MM.1S (cell line): ENCODE measurements at regions not wholly inside any gene's neighbourhood (a gene's known extent, or its start where the extent isn't known, plus 50 kb on each side); places are given as distances from the start of the nearest gene placed in this dataset.

ENCODE experiments used
- DNase-seq: peaks from one replicate; pipeline ENCODE4 v3.0.0-alpha.2; 2015
- H2AFZ ChIP-seq: fragments of 300-600 bp; sonication (generic); 2 replicates; pipeline ENCODE4 v1.6.0; 2016; ENCODE audit warnings: antibody characterized with exemption, low read length
- H3F3A ChIP-seq: fragments of 300-600 bp; sonication (generic); 2 replicates; pipeline ENCODE4 v1.6.1; 2016; ENCODE audit warnings: mild to moderate bottlenecking, antibody characterized with exemption, low read length, moderate library complexity, mixed read lengths; ENCODE audit not compliant: insufficient read depth
- H3K27ac ChIP-seq: fragments of 300-600 bp; sonication (generic); 2 replicates; pipeline ENCODE4 v1.5.1; 2016; ENCODE audit warnings: mild to moderate bottlenecking, low read length
- H3K27me3 ChIP-seq: fragments of 300-600 bp; sonication (generic); replicated peaks from 2 replicates; pipeline ENCODE4 v1.6.0; 2016; ENCODE audit warnings: low read length; ENCODE audit not compliant: insufficient read depth
- H3K36me3 ChIP-seq: fragments of 300-600 bp; sonication (generic); replicated peaks from 2 replicates; pipeline ENCODE4 v1.6.1; 2016; ENCODE audit warnings: mild to moderate bottlenecking, low read length, mixed read lengths; ENCODE audit not compliant: insufficient read depth
- H3K4me1 ChIP-seq: fragments of 300-600 bp; sonication (generic); 2 replicates; pipeline ENCODE4 v1.6.1; 2016; ENCODE audit warnings: low read length, mixed read lengths
- H3K4me2 ChIP-seq: fragments of 300-600 bp; sonication (generic); 2 replicates; pipeline ENCODE4 v1.6.0; 2016; ENCODE audit warnings: low read depth, low read length
- H3K4me3 ChIP-seq: fragments of 300-600 bp; sonication (generic); 2 replicates; pipeline ENCODE4 v1.5.1; 2016; ENCODE audit warnings: low read length, mixed read lengths
- H3K79me2 ChIP-seq: fragments of 300-600 bp; sonication (generic); 2 replicates; pipeline ENCODE4 v1.6.1; 2016; ENCODE audit warnings: mixed run types, low read length, mixed read lengths
- H3K9ac ChIP-seq: fragments of 300-600 bp; sonication (generic); 2 replicates; pipeline ENCODE4 v1.6.1; 2016; ENCODE audit warnings: low read length, mixed read lengths
- H3K9me2 ChIP-seq: fragments of 300-600 bp; sonication (generic); replicated peaks from 2 replicates; pipeline ENCODE4 v1.6.1; 2016; ENCODE audit warnings: mild to moderate bottlenecking, low read length, mixed read lengths; ENCODE audit not compliant: insufficient read depth
- H3K9me3 ChIP-seq: fragments of 300-600 bp; sonication (generic); replicated peaks from 2 replicates; pipeline ENCODE4 v1.6.1; 2016; ENCODE audit warnings: mild to moderate bottlenecking, low read length, mixed read lengths; ENCODE audit not compliant: insufficient read depth
- H4K20me1 ChIP-seq: fragments of 300-600 bp; sonication (generic); 2 replicates; pipeline ENCODE4 v1.6.1; 2016; ENCODE audit warnings: mild to moderate bottlenecking, low read length, moderate library complexity, mixed read lengths; ENCODE audit not compliant: insufficient read depth
- CTCF ChIP-seq: fragments of 300-600 bp; sonication (generic); IDR thresholded peaks from 2 replicates; pipeline ENCODE4 v1.5.1; 2016; ENCODE audit warnings: antibody characterized with exemption, low read length, mixed read lengths
- EZH2 ChIP-seq: fragments of 300-600 bp; sonication (generic); optimal IDR thresholded peaks from 2 replicates; pipeline ENCODE3; 2017; ENCODE audit warnings: low read depth, mild to moderate bottlenecking, antibody characterized with exemption, low read length, mixed read lengths
- EZH2phosphoT487 ChIP-seq: fragments of 300-600 bp; sonication (generic); IDR thresholded peaks from 2 replicates; pipeline ENCODE4 v1.6.1; 2018; ENCODE audit warnings: antibody characterized with exemption, low read length

- no peak for DNase-seq
- H3K9ac ChIP-seq = no peak overlapping the region
- no peak overlapping the region for H3K4me2 ChIP-seq
- TF ChIP-seq EZH2phosphoT487 (no peak), CTCF (no peak), EZH2 (no peak)
- H2AFZ ChIP-seq = no peak overlapping the region
- no peaks in the 10 kb centered on the region for H3K36me3 ChIP-seq
- H3K9me2 ChIP-seq = no peaks in the 10 kb centered on the region
- H3K27me3 ChIP-seq = no peaks in the 10 kb centered on the region
- no peaks in the 10 kb centered on the region for H3K79me2 ChIP-seq
- H3K4me3 ChIP-seq = no peak overlapping the region
- no peak overlapping the region for H3K27ac ChIP-seq
- H3K9me3 ChIP-seq = no peaks in the 10 kb centered on the region
- no peaks in the 10 kb centered on the region for H3K4me1 ChIP-seq
- no peaks in the 10 kb centered on the region for H4K20me1 ChIP-seq
- no peaks in the 10 kb centered on the region for H3F3A ChIP-seq
Measured at GRCh38 chr7:145732521-145732920, 384.1 kb upstream of the CNTNAP2 start.

- H3K27me3 ChIP-seq = no peaks in the 10 kb centered on the region
- H3K9ac ChIP-seq = no peak overlapping the region
- H3K4me2 ChIP-seq = no peak overlapping the region
- H4K20me1 ChIP-seq = no peaks in the 10 kb centered on the region
- H3F3A ChIP-seq = no peaks in the 10 kb centered on the region
- no peak overlapping the region for H3K4me3 ChIP-seq
- no peaks in the 10 kb centered on the region for H3K4me1 ChIP-seq
- no peak overlapping the region for H3K27ac ChIP-seq
- no peaks in the 10 kb centered on the region for H3K9me2 ChIP-seq
- no peak for DNase-seq
- H3K36me3 ChIP-seq = no peaks in the 10 kb centered on the region
- H3K9me3 ChIP-seq = no peaks in the 10 kb centered on the region
- H2AFZ ChIP-seq = no peak overlapping the region
- no peak for TF ChIP-seq EZH2phosphoT487
- no peak for TF ChIP-seq EZH2
- TF ChIP-seq CTCF = no peak
- no peaks in the 10 kb centered on the region for H3K79me2 ChIP-seq
Measured at GRCh38 chr7:145729691-145730090, 386.9 kb upstream of the CNTNAP2 start.

DNA sequence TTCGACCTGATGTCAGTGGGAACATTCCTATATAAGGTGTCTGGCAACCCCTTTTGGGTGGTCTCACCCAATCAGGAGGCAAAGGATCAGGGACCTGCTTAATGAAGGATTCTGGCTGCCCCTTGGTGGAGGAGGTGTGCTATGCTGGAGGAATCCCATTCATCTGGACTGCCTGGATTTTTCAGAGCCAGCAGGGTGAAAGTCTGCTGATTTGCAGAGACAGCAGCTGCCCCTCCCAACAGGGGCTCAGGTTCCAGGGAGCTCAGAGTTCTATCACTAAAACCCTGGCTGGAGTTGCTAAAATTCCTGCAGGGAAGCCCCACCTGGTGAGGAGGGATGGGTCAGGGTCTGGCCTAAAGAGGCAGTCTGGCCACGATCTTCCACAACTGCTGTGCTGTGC is 398.5 kb upstream of the CNTNAP2 start:
- Histone ChIP-seq H3K36me3 (no peaks in the 10 kb centered on the region), H3K79me2 (no peaks in the 10 kb centered on the region), H3K4me2 (no peak overlapping the region), H3K9me3 (no peaks in the 10 kb centered on the region), H3K4me3 (no peak overlapping the region), H3K9ac (no peak overlapping the region), H4K20me1 (no peaks in the 10 kb centered on the region), H3K9me2 (no peaks in the 10 kb centered on the region), H3K27ac (no peak overlapping the region), H3K4me1 (no peaks in the 10 kb centered on the region), H2AFZ (no peak overlapping the region), H3K27me3 (no peaks in the 10 kb centered on the region), H3F3A (no peaks in the 10 kb centered on the region)
- TF ChIP-seq CTCF (no peak), EZH2 (no peak), EZH2phosphoT487 (no peak)
- DNase-seq = no peak

- Histone ChIP-seq H3K9me3 (no peaks in the 10 kb centered on the region), H3K9me2 (no peaks in the 10 kb centered on the region), H3K4me2 (no peak overlapping the region), H3F3A (no peaks in the 10 kb centered on the region), H3K79me2 (no peaks in the 10 kb centered on the region), H4K20me1 (no peaks in the 10 kb centered on the region), H3K36me3 (no peaks in the 10 kb centered on the region), H3K27ac (no peak overlapping the region), H2AFZ (no peak overlapping the region), H3K4me3 (no peak overlapping the region), H3K27me3 (no peaks in the 10 kb centered on the region), H3K4me1 (no peaks in the 10 kb centered on the region), H3K9ac (no peak overlapping the region)
- DNase-seq = no peak
- TF ChIP-seq CTCF = no peak
Measured at GRCh38 chr7:145700488-145700887, 416.1 kb upstream of the CNTNAP2 start.
